ENCODE measurements at regions not wholly inside any gene's neighbourhood (a gene's known extent, or its start where the extent isn't known, plus 50 kb on each side); places are given as distances from the start of the nearest gene placed in this dataset.

- H3K36me3 ChIP-seq: no peaks in the 10 kb centered on the region
- no peak overlapping the region for H3K4me3 ChIP-seq (ENCODE audit: low read depth, low read length)
- H3K27me3 ChIP-seq (ENCODE audit: insufficient read depth, low read depth, severe bottlenecking): no peaks in the 10 kb centered on the region
- H3K9me3 ChIP-seq (ENCODE audit: severe bottlenecking): no peaks in the 10 kb centered on the region
- no peak for TF ChIP-seq CTCF (IDR thresholded peaks at IDR 0.05; ENCODE audit: low read depth, low read length)
- DNase-seq: no peak
- no peak overlapping the region for H3K27ac ChIP-seq
These were observed 413.9 kb downstream of the RPS6KC1 start for GRCh38 chr1:213464786-213465460.

GRCh38 chr1:213466541-213466940, 415.5 kb downstream of the RPS6KC1 start:
- no peak overlapping the region for H3K27ac ChIP-seq
- H3K36me3 ChIP-seq: no peaks in the 10 kb centered on the region
- DNase-seq: no peak
- H3K9me3 ChIP-seq (ENCODE audit: severe bottlenecking): no peaks in the 10 kb centered on the region
- no peak overlapping the region for H3K4me3 ChIP-seq (ENCODE audit: low read depth, low read length)
- no peak for TF ChIP-seq CTCF (IDR thresholded peaks at IDR 0.05; ENCODE audit: low read depth, low read length)
- no peaks in the 10 kb centered on the region for H3K27me3 ChIP-seq (ENCODE audit: insufficient read depth, low read depth, severe bottlenecking)

GRCh38 chr1:213474054-213474453, 423.0 kb downstream of the RPS6KC1 start:
- DNase-seq: no peak
- Histone ChIP-seq H3K27me3 (ENCODE audit: insufficient read depth, low read depth, severe bottlenecking) (no peaks in the 10 kb centered on the region), H3K36me3 (no peaks in the 10 kb centered on the region), H3K9me3 (ENCODE audit: severe bottlenecking) (no peaks in the 10 kb centered on the region), H3K4me3 (ENCODE audit: low read depth, low read length) (no peak overlapping the region), H3K27ac (no peak overlapping the region)
- TF ChIP-seq CTCF (IDR thresholded peaks at IDR 0.05; ENCODE audit: low read depth, low read length): no peak

GRCh38 chr1:213481395-213481794, 430.4 kb downstream of the RPS6KC1 start:
- no peak for DNase-seq
- H3K36me3 ChIP-seq: no peaks in the 10 kb centered on the region
- H3K4me3 ChIP-seq (ENCODE audit: low read depth, low read length): no peak overlapping the region
- TF ChIP-seq CTCF (IDR thresholded peaks at IDR 0.05; ENCODE audit: low read depth, low read length): no peak
- H3K27me3 ChIP-seq (ENCODE audit: insufficient read depth, low read depth, severe bottlenecking): no peaks in the 10 kb centered on the region
- H3K9me3 ChIP-seq (ENCODE audit: severe bottlenecking): no peaks in the 10 kb centered on the region
- H3K27ac ChIP-seq: no peak overlapping the region

GRCh38 chr1:213484333-213484732, 433.3 kb downstream of the RPS6KC1 start:
- H3K27ac ChIP-seq: no peak overlapping the region
- no peak for DNase-seq
- no peak for TF ChIP-seq CTCF (IDR thresholded peaks at IDR 0.05; ENCODE audit: low read depth, low read length)

GRCh38 chr1:213484758-213485157, 433.7 kb downstream of the RPS6KC1 start:
- no peak for TF ChIP-seq CTCF (IDR thresholded peaks at IDR 0.05; ENCODE audit: low read depth, low read length)
- DNase-seq: no peak
- Histone ChIP-seq H3K9me3 (ENCODE audit: severe bottlenecking) (no peaks in the 10 kb centered on the region), H3K27me3 (ENCODE audit: insufficient read depth, low read depth, severe bottlenecking) (no peaks in the 10 kb centered on the region), H3K27ac (no peak overlapping the region), H3K36me3 (no peaks in the 10 kb centered on the region), H3K4me3 (ENCODE audit: low read depth, low read length) (no peak overlapping the region)

More at GRCh38 chr1:213484333-213484732, 433.3 kb downstream of the RPS6KC1 start:
- Histone ChIP-seq H3K9me3 (ENCODE audit: severe bottlenecking) (no peaks in the 10 kb centered on the region), H3K4me3 (ENCODE audit: low read depth, low read length) (no peak overlapping the region), H3K36me3 (no peaks in the 10 kb centered on the region), H3K27me3 (ENCODE audit: insufficient read depth, low read depth, severe bottlenecking) (no peaks in the 10 kb centered on the region)
